Fibroblast of skin of right quadriceps (primary cell): ENCODE measurements at regions not wholly inside any gene's neighbourhood (a gene's known extent, or its start where the extent isn't known, plus 50 kb on each side); places are given as distances from the start of the nearest gene placed in this dataset.
"Not testable (repeated sequence)": the region's sequence is repeated elsewhere in the genome, so short reads cannot be mapped to it uniquely, and the experiment has no call there.

Experiments used
- DNase-seq: peaks from one replicate; pipeline ENCODE4 v3.0.0-alpha.2; 2013

DNA sequence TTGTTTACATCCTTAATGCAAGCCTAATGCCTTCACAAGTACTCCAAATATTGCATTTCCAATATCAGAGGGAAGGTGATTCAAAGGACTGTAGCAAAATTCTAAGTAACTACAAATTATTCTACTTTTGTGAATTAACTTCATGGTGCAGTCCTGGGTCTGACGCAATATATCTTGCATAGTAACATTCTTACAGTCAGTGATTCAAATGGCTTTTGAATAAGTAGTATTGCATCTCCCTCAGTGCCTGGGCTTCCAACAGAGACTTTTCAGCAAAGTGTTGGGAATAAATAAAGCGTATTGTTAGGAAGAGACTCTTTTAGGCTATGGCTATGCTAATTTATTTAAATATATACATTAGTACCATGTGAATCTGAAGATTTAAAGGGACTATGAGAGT is 564.7 kb upstream of the COBL start:
- no peak for DNase-seq

DNA sequence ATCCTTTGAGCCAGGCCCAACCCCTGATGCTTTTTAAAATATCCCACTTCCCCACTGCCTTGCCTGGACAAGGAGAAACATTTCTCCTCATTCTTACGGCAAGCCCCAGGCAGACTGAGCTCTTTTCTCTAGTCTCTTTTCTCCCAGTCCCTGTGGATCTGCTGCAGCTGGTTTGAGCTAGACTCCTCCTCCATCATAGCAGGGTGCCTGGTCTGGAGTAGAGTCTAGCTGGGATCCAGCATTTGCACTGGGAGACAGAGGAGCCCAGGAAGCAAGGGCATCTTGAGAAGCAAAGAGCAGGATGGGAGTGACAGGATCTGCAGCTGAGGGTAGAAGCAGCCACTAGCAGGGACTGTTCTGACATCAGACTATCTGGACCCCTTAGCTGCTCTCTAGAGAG is 562.3 kb upstream of the COBL start:
- no peak for DNase-seq

DNA sequence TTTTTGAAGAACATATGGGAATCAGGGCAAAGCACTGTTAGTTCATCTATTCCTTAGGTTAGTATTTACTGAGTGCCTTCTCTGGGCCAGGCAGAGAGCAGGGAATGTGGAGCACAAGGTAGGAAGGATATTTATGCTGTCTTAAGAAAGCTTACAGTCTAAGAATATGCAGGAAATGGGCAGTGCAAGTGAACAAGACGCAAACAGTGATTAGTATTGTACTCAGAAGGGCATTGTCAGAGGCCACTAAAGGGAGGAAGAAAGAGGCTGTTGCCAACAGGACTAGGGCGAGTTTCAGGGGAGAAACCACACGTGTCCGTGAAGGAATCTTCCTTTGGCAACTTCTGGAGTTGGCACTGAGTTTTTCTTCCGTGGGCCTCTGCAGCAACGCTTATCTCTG is 552.8 kb upstream of the COBL start:
- no peak for DNase-seq

DNA sequence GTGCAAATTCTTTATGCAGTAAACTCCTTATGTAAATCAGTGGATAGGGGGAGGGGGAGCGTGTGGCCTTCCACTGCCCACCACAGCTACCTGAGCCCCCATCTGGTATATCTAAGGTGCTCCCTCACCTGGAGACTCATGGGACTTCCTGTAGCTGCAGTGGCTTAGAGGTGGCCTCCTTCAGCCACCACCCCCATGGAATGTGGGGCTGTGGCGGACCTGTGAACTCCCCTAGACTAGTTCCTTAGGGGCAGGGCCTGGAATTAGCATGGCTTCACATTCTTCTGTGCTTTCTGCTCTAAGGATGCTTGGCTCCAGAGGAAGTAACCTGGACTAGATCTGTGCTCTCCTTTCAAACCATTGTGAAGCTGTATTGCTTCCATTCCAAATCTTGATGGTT is 550.5 kb upstream of the COBL start:
- no peak for DNase-seq

DNA sequence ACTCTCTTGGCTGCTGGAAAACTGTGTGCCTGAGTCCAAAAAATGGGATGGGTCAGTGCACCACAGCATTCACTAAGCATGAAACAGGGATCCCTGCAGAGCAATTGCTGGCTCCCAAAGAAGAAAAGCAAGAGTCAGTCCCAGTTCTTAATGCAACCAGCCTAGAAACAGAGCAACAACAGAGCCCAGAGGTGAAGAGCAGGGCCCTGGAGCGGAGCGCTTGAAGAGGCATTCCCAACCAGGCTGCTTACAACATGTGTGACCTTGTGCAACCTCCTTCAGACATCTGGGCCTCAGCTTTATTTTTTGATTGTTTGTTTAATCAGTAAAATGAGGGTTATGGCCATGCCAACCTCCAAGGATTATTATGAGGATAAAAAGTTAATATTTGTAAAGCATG is 543.7 kb upstream of the COBL start:
- no peak for DNase-seq

DNA sequence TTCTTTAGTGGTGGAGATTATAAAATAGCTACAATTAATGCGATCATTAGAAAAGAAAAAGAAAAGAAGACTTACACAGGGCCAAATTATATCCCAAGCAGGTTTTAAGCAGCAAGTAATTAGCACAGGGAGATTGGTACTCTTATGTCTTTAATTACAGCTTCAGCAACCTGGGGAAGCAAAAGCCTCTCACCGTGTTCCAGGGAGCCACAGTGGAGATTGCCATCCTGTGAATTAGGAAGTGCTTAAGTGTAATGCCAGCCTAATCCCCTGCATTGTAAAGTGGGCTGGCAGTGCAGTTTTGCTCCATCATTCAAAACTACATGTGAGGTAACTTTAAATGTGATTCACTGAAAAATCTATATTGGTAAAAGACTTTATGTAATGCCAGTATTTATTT is 533.5 kb upstream of the COBL start:
- DNase-seq: no peak

DNA sequence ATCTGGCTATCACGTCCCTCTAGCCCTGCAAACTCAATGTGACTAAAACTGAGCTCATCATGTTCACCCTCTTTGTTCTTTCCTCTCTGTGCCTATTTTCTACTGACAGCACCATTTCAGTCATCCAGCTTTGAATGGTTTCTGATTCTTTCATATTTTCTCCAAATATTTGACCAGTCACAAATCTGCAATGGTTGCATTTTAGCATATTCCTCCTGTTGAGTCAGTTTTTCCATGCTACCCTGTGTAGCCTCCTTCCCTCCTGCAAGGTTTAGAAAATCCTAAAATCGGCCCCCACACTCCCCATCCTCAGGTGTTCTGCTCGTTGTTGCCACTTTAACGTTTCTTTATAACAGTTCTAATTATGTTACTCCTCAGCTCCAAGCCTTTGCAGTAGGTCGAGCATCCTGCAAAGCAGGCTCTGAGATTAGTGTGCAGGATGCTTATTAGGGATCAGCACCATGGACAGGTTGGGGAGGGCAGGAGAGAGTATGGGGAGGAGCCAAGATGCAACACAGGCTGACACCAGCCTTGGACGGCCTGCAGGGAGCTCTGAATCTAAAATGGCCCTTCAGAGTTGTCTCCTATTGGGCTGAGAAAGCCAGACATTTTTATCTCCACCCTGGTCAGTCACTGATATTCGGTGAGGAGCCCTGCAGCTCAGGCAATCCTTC is 531.0 kb upstream of the COBL start:
- no peak for DNase-seq

DNA sequence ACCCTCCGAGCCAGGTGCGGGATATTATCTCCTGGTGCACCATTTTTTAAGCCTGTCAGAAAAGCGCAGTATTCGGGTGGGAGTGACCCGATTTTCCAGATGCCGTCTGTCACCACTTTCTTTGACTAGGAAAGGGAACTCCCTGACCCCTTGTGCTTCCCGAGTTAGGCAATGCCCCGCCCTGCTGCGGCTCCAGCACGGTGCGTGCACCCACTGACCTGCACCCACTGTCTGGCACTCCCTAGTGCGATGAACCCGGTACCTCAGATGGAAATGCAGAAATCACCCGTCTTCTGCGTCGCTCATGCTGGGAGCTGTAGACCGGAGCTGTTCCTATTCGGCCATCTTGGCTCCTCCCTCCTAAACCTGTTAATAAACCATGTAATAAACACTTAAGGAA is 522.5 kb upstream of the COBL start:
- DNase-seq: not testable (repeated sequence)

DNA sequence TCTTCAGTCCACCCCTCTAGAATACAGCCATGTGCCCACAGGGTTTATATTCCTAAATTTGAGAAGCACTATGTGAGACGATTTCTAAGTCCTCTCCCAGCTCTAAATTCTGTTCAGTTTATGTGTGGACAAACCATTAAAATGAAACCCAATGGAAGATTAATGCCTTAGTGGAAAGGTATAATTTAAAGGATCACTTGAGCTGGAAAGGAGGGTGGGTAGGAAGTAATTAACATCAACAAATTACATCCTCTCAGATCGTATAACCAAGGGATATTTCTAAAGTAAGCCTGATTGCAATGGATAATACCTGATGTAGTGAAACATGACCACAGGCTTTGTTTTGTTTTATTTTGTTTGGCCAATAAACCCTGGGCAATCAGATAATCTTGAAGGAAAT is 511.0 kb upstream of the COBL start:
- DNase-seq: no peak

DNA sequence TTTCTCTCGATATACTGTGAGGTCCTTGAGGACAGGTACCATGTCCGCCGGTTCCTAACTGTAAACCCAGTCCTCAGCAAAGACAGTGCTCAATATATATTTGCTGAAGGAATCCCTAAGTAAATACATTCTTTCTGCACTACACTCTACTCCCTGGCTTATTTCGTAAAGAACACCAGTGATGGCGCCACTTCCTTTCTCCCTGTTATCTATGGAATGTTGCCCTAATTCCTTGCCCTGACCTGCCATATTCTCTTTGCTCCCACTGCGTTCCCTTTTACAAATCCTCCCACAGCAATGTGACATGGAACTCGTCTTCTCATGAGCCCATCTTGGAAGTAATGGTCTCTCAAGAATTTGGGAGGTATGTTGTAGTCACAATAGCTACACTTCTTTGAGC is 507.4 kb upstream of the COBL start:
- DNase-seq: no peak

DNA sequence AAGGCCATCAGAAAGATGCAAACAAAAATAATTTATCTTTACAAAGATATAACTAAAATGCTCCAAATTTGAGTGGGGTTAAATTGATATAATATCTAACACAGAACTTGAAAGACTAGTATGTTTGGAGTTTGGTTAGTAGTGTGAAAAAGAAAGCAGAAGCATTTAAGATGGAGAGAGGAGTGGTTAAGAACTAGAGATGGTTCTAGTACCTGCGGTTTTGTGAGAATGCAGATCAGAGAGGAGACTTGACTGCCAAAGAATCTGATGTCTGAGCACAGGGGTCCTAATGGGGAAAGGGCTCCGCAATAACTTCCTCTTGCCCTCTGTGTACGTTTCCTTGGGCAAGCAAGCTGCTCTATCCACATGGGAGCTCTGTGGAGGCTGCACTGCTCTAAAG is 506.8 kb upstream of the COBL start:
- DNase-seq: no peak

DNA sequence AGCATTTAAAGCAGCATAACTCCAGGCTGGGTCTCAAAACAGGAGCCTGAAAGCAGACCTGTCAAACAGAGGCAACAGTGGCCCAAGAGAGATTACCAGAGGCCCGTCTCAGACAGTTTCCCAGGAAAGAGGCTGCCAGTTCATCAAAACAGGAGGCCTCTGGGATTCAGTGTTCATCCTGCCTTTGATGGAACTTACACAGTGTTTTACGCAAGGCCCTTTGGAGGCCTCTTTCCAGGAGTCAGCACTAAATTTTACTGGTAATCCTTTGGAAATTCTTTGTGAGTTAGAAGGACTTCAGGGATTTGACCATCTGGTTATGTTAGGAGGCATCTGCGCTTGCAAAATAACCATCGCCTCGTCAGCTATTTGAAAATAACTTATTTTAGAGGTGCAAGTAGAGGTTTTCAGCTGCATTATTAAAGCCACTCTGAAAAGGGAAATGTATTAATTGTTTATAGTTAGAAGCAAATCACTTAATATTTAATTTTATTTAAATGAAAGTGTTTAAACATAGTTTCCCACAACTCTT is 501.2 kb upstream of the COBL start:
- no peak for DNase-seq

DNA sequence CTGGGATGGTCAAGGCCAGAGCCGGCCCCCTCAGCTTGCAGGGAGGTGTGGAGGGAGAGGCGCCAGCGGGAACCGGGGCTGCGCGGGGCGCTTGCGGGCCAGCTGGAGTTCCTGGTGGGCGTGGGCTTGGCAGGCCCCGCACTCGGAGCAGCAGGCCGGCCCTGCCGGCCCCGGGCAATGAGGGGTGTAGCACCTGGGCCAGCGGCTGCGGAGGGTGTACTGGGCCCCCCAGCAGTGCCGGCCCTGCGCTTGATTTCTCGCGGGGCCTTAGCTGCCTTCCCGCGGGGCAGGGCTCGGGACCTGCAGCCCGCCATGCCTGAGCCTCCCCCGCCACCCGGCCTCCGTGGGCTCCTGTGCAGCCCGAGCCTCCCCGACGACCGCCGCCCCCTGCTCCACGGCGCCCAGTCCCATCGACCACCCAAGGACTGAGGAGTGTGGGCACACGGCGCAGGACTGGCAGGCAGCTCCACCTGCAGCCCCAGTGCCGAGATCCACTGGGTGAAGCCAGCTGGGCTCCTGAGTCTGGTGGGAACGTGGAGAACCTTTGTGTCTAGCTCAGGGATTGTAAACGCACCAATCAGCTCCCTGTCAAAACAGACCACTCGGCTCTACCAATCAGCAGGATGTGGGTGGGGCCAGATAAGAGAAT is 489.3 kb upstream of the COBL start:
- not testable (repeated sequence) for DNase-seq

DNA sequence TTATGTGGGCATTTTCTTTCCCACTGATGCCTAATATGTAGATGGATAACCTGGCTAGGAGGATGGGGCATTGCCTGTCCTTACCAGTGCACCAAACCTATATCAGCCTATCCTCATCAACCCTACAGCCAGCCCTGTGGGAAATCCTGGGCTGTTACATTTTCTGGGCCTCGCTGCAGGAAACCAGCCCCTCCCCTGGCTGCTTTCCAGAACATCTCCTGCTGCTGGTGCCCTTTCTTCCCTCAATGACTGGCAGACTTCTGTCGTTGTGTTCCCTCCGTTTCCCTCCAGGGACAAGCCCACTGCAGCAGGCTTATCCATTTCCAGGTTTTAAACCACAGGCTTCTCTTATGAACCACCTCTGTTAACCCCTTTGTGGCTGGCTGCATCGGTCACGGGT is 486.1 kb upstream of the COBL start:
- DNase-seq: no peak

DNA sequence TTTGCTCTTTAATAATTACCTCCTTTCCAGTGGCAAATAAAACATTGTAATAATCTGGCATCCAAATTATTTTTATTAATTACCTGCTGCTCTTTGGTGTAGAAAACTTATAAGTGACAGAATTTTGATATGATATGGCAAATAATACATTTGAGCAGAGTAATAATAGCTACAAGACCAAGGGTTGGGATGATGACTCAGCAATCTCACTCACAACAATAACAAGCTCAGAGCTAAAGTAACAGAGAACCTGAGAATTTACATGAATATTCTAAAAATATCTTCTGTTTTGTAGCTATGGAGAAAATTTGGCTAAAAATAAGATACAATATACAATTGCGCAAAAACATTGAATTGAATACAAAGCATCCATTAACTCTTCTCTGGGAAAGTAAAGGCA is 480.8 kb upstream of the COBL start:
- DNase-seq: no peak

DNA sequence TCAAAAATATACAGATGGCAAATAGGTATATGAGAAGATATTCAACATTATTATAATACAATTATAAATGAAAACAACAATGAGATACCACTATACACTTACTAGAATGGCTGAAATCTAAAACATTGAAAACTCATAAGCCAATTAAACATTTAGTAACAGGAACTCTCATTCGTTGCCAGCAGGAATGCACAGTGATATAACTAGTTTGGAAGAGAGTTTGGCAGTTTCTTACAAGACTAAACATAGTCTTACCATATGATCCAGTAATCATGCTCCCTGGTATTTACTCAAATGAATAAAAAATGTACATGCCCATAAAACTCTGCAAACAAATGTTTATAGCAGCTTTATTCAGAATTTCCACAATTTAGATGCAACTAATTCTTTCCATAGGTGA is 476.2 kb upstream of the COBL start:
- DNase-seq: no peak

DNA sequence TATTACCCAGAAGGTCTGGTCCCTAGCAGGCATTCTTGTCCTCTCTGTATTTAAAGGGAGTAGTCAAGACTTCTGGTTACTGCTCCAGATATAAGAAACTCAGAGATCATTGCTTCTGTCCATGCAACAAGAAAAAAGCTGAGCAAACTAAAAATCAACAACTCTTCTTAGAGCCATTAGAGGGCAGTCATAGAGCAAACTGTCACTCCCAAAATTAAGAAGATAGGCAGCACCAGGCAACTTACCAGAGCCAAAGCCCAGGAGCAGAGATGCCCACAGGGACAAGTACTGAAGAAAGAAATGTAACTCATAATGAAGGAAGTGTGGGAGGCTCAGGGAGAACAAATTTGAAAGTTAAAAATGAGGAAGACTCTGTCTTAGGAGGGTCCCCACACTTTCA is 472.9 kb upstream of the COBL start:
- DNase-seq: no peak

DNA sequence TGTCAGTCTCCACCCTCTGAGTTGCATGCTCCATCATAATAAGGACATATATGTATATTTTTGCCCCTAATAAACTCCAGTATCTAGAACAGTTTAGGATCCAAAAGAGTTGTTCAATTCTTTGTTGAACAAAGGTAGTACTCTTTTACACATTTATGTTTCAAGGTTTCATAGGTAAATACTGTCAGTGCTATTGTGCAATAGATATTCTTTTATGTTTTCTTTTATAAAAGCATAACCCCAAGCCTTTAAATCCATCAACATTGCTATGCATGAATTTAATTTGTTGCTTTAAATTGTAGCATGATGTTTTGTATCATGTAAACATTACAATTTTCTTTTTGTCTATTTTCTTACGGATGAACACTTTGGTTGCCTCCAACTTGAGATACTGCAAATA is 469.7 kb upstream of the COBL start:
- no peak for DNase-seq

DNA sequence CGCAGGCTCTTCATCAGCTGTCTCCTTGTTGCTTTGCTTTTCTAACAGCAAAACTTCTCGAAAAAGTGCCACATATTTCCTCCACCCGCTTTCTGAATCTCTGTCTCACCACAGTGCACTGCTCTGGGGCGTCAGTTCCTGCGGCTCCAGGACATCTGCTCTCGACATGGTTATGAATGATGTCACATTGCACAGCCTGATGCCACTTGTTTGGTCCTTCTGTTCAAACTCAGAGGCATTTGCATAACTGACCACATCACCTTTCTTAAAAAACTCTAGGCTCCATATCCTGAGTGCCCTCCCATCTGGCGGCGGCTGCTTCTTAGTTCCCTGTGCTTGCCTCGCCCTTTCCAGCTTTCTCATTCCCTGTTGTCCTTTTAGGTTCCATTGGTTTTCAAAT is 469.3 kb upstream of the COBL start:
- DNase-seq: no peak

DNA sequence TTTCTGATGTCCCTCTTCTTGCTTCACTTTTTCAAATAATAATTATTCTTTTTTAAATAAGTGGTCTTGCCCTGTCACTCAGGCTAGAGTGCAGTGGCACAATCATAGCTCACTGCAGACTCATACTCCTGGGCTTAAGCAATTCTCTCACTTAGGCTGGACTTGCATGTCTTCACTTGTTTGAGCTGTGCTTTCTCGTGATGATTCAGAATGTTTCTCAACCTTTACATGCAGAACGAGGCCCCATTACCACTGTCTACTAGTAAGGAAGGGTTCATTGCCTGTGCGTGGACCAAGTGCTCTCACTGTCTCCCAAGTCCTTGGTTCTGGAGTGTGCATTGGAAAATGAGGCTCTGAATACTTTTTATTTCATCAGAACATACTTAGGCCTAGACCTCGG is 468.6 kb upstream of the COBL start:
- DNase-seq: no peak

DNA sequence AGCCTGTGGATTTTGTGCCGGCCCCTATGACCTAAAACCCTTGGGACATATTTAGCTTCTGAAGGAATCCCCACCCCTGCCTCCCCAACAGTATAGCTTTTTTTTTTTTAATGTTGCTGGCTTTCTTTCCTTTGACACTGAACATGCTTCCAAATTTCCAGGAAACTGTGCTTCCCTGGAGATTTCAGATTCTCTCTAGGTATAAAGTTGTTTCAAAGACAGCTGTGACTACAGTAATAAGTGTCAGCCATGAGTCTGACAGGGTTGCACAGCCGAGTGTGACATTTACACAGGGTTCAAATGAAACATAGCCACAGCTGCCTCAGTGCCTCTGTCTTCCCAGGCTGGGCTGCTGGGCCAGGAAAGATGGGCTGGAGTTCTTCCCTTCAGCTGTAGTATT is 466.6 kb upstream of the COBL start:
- no peak for DNase-seq

DNA sequence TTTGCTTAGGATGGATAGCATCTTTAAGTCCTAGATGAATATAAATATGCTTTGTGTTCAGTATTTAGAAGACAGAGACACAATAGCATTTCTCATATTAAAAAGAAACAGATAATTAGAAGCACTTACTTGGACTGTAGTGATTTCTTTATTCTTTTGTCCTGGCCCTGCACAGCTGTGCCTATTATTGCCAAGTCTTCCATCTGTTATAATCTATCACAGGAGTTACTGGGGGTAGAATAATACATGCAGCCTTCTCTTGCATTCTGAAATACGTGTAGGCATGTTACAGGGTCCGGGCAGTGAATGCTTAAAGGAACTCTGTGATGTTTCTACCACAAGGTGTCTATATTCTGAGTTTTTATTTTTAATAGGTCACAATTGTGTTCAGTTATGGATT is 461.5 kb upstream of the COBL start:
- no peak for DNase-seq

DNA sequence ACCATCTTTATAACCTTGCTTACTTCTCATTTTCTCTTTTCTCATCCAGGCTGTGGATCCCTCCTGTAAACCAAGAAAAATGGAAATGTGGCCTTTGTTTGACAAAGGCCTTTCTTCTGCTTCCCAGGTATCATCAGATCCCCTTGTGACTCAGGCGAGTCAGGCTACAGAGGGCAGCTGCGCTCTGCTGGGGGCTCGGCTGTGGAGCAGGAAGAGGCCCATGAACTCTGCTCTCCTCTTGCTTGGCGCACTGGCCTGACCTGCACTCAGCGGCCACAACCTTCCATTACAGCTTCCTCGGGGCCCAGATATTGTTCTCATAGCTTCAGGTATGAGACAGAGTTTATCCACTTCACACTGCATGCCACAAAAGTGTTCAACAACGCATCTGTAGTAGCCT is 457.6 kb upstream of the COBL start:
- no peak for DNase-seq

DNA sequence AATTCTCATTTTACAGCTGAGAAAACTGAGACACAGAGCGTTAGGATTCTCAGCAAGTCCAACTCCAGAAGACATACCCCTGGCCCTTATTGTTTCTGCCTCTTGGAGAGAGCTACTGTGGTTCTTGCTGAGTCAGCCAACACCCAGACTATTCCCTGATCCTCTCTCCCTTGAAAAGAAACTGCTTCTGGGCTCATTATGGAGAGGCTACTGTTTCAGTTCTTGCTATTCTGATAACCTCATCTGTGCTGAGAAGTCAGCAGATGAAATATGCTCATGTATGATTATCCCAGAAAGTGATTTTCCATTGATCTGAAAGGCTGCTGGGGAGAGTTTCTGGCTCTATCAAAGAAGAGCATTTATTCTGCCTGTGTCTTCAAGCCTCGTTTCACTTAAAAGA is 455.6 kb upstream of the COBL start:
- DNase-seq: no peak

DNA sequence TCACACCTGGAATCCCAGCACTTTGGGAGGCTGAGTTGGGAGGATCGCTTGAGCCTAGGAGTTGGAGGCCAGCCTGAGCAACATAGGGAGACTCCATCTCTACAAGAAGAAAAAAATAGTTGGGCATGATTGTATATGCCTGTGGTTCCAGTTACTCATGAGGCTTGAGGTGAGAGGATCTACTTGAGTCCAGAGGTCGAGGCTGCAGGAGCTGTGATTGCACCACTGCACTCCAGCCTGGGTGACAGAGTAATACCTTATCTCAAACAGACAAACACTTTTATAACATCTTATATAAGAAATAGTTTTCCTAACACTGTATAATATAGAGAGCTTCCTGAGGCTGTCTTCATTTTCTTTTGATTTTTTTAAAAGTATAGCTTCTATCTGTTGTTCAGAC is 448.4 kb upstream of the COBL start:
- DNase-seq: no peak
